NCI-H1694 treated with DMSO at 0.1 percent for 48 hours (cell line): ENCODE measurements at regions not wholly inside any gene's neighbourhood (a gene's known extent, or its start where the extent isn't known, plus 50 kb on each side); places are given as distances from the start of the nearest gene placed in this dataset.
"Not testable (repeated sequence)": the region's sequence is repeated elsewhere in the genome, so short reads cannot be mapped to it uniquely, and the experiment has no call there.

Experiments
- DNase-seq: peaks from one replicate; lab custom pipeline; 2025; lab: John Stamatoyannopoulos, UW

DNA sequence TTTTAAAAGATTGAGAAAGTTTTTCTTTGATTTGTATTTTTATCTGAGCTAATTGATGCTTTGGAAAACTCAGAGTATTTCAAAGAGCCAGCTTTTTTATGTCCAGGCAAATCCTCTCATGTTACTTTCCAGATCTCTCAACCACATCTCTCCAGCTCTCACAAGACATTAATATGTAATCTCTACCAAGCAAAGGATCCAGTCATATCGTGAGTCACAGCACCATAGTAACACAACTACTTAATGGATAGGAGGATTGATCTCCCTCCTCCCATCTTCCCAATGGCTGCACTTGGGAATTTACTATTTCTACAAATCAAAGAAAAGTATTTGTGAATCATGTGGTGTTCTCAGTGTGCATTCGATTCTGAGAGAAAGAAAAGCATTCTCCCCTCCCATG lies 63.3 kb downstream of the POU4F1 start:
- DNase-seq, result no peak

DNA sequence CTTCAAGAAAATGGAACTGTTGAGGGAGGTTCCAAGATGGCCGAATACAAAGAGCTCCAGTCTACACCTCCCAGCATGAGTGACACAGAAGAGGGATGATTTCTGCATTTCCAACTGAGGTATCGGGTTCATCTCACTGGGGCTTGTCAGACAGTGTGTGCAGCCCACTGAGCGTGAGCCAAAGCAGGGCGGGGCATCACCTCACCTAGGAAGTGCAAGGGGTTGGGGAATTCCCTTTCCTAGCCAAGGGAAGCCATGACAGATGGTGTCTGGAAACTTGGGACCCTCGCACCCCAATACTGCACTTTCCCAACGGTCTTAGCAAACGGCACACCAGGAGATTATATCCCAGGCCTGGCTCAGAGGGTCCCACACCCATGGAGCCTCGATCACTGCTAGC lies 77.3 kb downstream of the POU4F1 start:
- DNase-seq, result not testable (repeated sequence)

DNA sequence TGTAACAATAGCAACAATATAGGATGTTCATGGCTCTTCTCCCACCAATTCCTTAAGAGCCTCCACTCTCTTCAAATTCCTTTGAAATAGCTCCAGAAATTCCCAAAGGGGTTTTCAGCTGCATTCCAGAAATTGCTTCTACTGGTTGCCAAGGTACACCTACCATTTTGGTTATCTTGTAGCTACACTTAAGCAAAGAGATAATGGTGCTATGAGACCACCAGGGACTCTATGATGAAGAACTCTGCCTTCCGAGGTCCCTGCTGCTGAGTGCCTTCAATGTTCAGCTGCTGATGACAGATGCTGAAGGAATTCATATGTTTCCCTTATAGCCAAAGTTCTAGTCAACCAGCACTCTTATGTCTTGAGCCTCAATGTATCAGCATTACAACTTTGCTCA lies 78.4 kb downstream of the POU4F1 start:
- no peak for DNase-seq

DNA sequence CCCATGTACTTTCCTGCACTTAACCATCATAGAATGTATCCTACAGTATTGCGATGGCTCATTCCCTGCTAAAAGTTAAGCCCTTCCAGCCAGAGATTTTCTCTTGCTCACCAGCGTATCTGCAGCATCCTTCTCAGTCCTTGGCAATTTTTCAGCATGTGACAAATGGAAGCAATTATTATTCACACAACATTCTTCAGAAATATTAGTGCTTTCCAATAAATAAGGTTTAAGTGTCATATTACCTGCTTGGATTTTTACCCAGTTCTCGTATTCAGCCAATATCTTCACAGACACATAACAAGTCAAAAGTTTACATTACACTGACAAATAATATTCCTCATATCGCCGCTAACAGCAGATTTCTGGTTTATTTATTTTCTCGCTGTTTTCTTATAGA lies 82.3 kb downstream of the POU4F1 start:
- DNase-seq, result no peak

DNA sequence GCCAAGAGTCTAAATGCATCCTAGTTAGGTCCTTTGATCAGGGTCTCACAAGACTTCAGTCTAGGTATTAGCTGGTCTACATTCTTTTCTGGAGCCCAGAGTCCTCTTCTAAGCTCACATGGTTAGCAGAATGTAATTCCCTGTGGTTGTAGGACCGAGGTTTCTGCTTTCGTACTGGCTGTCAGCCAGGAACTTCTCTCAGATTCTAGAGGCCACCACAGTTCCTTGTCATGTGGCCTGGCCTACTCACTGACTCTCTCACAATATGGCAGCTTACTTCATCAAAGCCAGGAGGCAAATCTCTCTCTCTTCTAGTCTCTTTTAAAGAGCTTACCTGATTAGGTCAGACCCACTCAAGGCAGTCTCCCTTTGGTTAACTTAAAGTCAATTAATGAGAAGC lies 82.9 kb downstream of the POU4F1 start:
- DNase-seq, result no peak

DNA sequence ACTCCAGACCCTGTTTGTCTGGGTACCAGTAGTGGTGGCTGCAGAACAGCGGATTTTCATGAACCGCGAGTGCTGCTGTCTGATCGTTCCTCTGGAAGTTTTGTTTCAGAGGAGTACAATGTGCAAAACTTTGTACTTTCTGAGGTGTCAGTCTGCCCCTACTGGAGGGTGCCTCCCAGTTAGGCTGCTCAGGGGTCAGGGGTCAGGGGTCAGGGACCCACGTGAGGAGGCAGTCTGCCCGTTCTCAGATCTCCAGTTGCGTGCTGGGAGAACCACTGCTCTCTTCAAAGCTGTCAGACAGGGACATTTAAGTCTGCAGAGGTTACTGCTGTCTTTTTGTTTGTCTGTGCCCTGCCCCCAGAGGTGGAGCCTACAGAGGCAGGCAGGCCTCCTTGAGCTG lies 84.9 kb downstream of the POU4F1 start:
- not testable (repeated sequence) for DNase-seq

DNA sequence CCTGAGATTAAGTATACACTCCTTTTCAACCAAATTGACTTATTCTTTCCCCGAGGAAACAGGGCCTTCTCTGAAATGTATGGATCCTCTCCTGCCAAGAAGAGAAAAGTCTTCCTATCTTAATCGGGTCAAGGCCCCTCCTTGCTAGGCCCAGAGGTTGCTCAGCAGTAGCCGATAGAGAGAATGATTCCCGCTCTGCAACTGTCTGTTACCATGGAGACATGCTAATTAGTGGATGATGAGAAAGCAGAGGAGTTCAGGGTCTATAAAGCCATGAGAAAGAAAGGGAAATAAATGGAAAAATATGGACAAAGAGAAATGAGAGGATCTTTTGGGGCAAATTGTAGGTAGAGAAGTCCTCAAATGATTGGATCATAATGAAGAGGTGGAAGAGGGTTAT lies 103.5 kb downstream of the POU4F1 start:
- no peak for DNase-seq

DNA sequence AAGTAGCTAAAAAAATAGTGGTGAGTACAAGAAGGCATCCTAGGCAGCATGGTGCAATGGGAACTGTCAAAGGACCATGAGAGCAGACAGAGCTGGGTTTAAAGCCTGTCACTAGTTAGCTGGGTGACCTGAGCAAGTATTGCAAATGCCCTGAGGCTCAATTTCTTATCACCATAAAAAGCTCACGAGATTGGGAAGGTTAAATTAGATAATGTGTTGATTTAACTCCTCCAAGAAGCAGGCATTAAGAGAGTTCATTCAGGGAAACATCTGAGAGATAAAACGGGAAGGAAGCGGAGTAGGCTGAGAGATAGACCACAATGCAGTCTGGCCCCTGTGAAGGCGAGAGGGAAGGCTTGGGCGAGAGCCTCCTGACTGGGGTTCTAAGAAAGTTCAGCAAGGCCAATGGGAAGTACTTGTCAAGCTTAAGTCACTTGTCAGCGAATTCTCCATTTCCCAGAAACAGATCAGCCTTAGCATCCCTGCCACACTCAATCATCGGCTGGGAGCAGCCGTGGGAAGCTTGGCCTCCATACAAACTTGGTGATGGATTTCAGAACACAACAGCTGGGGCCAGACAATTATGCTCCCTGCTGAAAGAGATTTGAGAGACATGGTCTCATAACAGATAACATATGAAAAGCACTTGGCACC lies 105.5 kb downstream of the POU4F1 start:
- peak; percentile 85 for DNase-seq

DNA sequence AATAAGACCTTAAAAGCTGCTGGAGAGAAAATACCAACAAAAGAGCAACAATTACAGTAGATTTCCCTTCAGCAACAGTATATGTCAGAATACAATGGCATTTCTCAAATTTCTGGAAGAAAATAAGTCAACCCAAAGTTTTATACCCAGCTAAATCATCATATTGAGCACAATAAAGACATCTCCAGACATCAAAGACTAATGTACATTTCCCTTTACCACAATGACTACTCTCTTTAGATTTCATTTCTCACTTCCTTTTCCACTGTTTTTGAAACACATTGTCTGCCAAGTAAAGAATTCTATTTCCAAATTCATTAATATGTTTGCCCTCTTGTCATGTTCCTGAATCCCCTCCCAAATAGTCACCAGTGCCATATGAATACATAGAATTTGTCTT lies 111.4 kb downstream of the POU4F1 start:
- DNase-seq, result no peak

DNA sequence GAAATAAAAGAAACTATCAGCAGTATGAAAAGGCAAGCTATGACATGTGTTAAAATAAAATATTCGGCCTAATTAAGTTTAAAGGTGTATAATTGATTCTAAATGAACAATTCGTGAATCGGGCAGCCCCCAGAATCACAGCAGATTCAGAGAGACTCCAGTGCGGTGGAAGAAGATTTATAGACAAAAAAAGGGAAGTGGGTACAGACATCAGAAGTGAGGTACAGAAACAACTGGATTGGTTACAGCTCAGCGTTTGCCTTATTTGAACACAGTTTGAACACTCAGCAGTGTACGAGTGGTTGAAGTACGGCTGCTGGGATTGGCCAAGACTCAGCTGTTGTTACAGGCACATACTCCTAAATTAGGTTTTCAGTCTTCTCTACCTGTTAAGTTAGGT lies 113.1 kb downstream of the POU4F1 start:
- DNase-seq, result not testable (repeated sequence)

DNA sequence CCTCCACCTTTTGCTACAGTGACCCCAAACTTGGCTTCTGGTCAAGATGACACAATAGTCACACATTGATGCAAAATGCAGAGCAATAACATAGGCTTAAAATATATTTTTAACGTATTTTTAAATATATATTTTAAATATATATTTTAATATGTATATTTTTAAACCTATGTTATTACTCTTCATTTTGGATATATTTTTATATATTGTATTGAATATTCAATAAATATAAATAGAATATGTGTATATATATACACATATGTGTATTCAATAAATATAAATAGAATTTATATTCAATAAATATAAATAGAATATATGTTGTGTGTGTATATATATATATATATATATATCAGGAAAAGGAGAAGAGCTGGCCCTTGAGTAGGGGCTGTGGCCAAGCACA lies 115.6 kb downstream of the POU4F1 start:
- DNase-seq, result no peak

DNA sequence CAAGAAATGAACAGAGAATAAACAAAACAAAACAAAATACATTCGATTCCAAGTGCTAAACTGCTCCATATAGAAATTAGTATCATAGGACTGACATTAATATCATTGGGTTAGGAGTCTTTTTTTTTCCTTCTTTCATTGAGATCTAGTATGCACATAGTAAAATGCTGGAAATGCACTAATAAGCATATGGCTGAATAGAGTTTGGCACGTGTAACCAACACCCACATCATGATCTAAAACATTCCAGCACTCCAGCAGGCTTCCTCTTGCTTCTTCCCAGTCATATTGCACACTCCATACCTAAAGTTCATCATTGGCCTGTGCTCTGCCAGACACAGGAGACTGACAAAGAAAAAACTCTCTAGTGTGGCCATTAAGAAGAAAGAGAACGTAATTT lies 117.5 kb downstream of the POU4F1 start:
- no peak for DNase-seq

DNA sequence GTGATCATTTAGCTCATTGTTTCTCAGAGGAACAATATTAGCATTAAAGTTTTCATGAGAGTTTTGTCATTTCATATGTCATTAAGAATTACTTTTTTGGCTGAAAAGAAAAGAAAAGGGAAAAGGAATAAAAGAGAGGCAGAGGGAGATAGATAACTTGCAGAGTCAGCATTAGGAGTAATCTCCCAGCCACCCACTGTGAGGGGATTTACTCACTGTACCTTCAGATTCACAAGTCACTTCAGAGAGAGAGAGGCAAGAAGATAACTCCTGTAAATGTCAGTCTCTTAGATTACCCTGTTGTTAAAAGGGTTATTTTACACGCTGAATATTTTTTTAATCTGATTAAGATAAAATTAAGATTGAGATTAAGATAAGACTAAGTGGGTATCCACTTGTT lies 125.2 kb downstream of the POU4F1 start:
- DNase-seq, result no peak

DNA sequence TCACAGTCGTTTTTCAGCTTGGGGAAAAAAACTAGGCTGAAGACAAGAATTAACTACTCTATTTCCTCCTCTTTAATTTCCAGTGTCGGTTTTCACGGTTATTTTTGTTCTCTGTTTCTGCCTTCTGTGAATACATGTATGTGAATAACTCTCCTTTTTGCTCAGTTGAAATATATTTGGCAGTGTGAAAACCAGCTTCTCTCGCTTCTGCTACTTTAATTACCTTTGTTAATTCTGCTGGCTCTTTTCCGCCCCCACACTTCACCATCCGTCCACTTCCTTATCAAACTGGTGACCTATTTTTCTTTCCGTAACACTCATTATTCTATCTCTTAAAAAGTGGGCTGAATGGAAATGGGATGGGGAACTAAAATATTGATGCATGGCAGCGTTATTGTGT lies 126.4 kb downstream of the POU4F1 start:
- DNase-seq, result no peak

DNA sequence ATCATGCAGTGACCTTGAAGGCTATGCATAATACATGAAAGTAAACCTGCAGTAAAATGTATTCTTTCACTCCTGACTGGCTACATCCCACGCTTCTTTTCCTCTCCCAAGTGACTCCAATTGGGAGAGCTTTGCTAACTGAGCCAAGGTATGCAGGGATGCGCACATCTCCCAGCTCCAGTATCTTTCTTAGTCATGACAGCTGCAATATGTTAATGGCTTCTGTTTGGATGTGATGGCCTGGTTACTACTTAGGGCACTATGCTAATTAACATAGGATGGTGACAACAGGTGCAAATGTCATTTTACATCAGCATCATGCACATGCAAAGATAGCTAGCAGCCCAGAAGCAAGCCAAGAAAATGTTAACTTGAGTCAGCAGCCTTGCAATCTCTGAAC lies 134.7 kb downstream of the POU4F1 start:
- no peak for DNase-seq

DNA sequence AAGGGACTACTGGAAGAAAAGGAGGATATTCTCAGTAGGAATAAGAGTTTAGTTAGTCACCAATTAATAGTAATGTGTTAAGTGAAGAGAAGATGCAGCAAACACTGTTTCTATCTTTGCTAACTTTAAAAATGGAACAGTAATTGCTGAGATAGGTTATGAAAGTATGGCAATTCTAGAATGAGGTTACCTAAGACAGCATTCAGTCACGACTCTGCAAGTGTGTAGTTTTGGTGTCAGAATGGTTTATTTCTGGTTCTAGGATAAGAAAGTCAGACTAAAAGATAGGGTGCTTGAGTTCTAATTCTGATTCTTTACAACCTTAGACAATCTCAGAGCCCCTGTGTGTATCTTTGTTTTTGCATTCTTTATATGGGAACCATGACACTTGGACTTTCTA lies 138.1 kb downstream of the POU4F1 start:
- no peak for DNase-seq

DNA sequence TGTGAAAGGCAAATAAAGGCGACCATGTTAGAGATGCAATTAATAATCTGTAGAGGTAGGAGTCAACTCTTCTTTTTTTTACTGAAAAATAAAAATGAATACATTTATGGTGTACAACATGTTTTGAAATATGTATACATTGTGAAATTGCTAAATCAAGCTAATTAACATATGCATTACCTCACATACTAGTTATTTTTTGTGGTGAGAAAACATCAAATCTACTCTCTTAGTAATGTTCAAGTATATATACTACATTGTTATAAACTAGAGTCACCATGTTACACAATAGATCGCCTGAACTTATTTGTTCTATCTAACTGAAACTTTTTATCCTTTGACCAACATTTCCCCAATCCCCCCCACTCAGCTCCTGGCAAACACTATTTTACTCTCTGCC lies 143.2 kb downstream of the POU4F1 start:
- no peak for DNase-seq

DNA sequence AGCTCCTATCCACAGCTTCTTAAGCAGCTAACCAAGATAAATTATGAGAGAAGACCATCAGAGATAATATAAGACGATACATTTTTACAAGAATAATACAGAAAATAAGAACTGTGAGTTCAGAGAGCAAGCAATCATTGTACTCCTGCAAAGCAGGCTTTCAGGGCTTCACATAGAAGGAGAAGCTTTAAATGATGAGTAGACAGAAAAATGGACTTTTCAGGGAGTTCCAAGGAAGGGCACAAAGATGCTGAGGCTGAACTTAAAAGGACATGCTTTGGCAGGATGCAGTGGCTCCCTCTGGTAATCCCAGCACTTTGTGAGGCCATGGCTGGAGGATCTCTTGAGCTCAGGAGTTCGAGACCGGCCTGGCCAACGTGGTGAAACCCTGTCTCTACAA lies 159.5 kb downstream of the POU4F1 start:
- no peak for DNase-seq

DNA sequence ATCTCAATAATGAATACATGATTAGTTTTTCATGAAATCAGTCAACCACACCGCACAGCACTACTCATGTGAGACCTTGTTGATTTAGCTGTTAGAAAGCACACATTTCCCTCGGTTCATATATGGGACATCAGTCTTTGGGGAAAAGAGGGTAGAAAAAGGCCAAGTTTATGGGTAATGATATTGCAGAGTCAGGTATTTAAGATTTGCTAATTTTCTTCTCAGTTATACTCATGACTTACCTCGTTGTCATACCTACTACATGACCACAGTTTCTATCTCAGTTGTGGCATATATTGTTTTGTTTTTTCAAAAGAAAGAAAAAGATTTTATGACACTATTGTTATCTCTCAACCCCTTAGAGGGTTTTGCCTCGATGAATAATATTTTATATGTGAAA lies 165.6 kb downstream of the POU4F1 start:
- DNase-seq, result no peak

DNA sequence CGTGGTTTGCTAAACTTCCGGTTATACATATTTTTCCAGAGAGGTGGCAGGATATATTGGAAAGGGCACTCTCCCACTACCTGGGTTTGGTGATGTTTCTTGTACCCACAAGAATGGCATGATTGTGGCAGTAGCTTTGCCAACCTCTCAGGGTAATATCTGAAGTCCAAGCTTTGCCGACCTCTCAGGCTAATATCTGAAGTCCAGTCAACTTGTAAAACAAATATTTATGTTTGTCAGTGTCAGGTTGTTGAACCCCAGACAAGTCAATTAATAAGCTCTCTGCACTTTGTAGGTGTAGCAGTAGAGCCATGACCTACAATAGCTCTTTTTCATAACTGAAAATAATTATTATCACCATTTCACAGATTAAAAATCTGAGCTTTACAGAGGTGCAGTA lies 167.0 kb downstream of the POU4F1 start:
- DNase-seq, result no peak

DNA sequence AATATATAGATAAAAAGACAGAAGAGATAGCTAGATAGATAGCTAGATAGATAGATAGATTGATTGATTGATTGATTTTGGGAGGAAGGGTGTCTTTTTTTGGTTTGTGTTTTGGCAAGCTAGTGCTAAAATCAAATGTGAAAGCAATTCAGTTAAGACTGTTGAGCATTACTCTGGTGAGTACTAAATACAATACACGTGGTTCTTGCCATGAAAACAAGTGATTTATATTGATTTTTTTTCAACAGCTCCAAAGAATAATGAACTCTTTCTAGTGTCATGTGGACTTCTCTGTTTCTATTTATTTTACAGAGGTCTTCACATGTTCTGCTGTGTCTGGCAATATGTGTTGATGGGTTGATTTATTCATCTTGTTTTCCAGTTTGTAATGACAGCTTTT lies 172.0 kb downstream of the POU4F1 start:
- no peak for DNase-seq

DNA sequence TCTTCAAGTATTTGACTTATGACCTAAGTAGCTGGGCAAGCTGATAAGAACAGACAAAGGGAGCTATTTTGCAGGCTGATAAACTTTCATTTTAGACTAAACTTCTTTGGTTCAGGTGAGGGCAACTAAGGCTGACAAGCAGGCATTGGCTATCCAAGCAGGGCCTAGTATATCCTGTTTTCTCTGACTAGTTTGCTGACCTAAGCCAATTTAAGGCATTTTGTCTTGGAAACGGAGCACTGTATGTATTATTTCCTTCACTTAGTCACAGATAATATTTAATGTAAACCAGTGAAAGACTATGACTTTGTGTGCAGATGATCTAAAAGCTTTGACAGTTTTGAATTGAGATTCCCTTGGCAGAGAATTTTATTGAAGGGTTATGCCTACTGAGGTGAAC lies 172.5 kb downstream of the POU4F1 start:
- DNase-seq, result no peak

DNA sequence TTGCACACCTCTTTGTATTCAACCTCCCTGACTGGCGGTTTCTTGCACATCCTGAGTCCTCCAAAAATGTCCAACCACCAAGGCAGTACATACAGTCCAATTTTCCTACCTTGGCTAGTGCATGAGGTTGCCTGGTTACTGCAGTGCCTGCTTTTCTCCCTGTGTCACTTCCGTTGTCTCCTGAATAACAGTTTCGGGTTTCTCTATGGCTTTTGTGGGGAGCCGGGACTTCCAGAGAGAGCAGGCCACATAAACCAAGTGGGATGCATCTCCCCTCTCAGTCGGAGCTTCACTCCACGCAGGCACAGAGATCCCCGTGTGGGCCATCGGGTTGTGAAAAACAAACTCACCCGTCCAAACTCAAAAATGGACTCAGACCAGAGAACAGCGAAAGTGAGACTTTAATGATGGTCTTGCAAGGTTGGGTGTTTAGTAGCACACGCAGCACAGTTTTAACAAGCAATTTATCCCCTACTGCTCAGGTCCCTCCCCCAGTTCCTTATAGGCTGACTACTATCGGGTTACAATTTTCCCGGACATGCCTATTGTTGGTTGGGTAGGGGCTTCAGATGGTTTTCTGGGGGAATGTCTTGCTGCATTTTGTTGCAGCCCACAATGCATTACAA lies 173.1 kb downstream of the POU4F1 start:
- no peak for DNase-seq

DNA sequence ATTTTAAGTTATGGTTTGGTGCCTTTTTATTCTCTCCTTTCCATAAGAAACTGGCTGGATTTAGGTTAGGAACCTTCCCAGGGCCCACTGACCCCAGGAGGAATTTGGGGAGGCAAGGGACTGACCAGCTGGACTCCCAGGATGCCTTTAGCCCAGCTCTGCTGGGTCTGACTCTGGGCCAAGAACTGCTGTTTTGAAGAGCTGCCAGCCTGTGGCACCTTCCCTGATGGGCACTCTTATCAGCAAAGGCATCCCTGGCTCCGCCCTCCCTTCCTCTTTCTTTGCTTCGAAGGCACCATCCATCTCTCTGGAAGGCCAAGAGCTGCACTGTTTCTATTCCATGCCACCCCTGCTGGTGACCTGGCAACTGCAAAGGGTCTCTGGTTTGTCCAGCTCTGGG lies 174.7 kb downstream of the POU4F1 start:
- DNase-seq, result no peak
